NCI-H774 (cell line): ENCODE measurements at regions not wholly inside any gene's neighbourhood (a gene's known extent, or its start where the extent isn't known, plus 50 kb on each side); places are given as distances from the start of the nearest gene placed in this dataset.
"Not testable (repeated sequence)": the region's sequence is repeated elsewhere in the genome, so short reads cannot be mapped to it uniquely, and the experiment has no call there.

Source experiments
- DNase-seq: peaks from one replicate; lab custom pipeline; 2025; lab: John Stamatoyannopoulos, UW

GRCh38 chrX:148265829-148266228 is 234.6 kb upstream of the AFF2 start:
- no peak for DNase-seq

GRCh38 chrX:148268673-148269072 is 231.7 kb upstream of the AFF2 start:
- DNase-seq: no peak

- no peak for DNase-seq
Measured at GRCh38 chrX:148269513-148269912, 230.9 kb upstream of the AFF2 start.

GRCh38 chrX:148270499-148270898 is 229.9 kb upstream of the AFF2 start:
- DNase-seq: no peak

- no peak for DNase-seq
Measured at GRCh38 chrX:148271263-148271662, 229.2 kb upstream of the AFF2 start.

GRCh38 chrX:148281920-148282319 is 218.5 kb upstream of the AFF2 start:
- DNase-seq: no peak

GRCh38 chrX:148282504-148282903 is 217.9 kb upstream of the AFF2 start:
- DNase-seq: no peak

GRCh38 chrX:148284056-148284455 is 216.4 kb upstream of the AFF2 start:
- no peak for DNase-seq

- no peak for DNase-seq
Measured at GRCh38 chrX:148284821-148285220, 215.6 kb upstream of the AFF2 start.

GRCh38 chrX:148288451-148288850 is 212.0 kb upstream of the AFF2 start:
- no peak for DNase-seq

- no peak for DNase-seq
Measured at GRCh38 chrX:148290041-148290440, 210.4 kb upstream of the AFF2 start.

- DNase-seq: no peak
Measured at GRCh38 chrX:148290931-148291330, 209.5 kb upstream of the AFF2 start.

GRCh38 chrX:148298737-148299136 is 201.7 kb upstream of the AFF2 start:
- DNase-seq: no peak

- not testable (repeated sequence) for DNase-seq
Measured at GRCh38 chrX:148305214-148305613, 195.2 kb upstream of the AFF2 start.

- DNase-seq: no peak
Measured at GRCh38 chrX:148309413-148309812, 191.0 kb upstream of the AFF2 start.

- no peak for DNase-seq
Measured at GRCh38 chrX:148310426-148311165, 189.8 kb upstream of the AFF2 start.

GRCh38 chrX:148311544-148311943 is 188.9 kb upstream of the AFF2 start:
- DNase-seq: no peak

- no peak for DNase-seq
Measured at GRCh38 chrX:148314876-148315275, 185.5 kb upstream of the AFF2 start.

GRCh38 chrX:148316446-148316845 is 184.0 kb upstream of the AFF2 start:
- no peak for DNase-seq

GRCh38 chrX:148322906-148323305 is 177.5 kb upstream of the AFF2 start:
- DNase-seq: no peak

GRCh38 chrX:148333989-148334388 is 166.4 kb upstream of the AFF2 start:
- no peak for DNase-seq

GRCh38 chrX:148337873-148338272 is 162.5 kb upstream of the AFF2 start:
- DNase-seq: no peak

GRCh38 chrX:148354916-148355315 is 145.5 kb upstream of the AFF2 start:
- no peak for DNase-seq

GRCh38 chrX:148361641-148362040 is 138.8 kb upstream of the AFF2 start:
- no peak for DNase-seq
